ENCODE measurements at regions not wholly inside any gene's neighbourhood (a gene's known extent, or its start where the extent isn't known, plus 50 kb on each side); places are given as distances from the start of the nearest gene placed in this dataset.
"Not testable (repeated sequence)": the region's sequence is repeated elsewhere in the genome, so short reads cannot be mapped to it uniquely, and the experiment has no call there.

GRCh38 chr5:87781976-87782375, 369.2 kb upstream of the CCNH start:
- DNase-seq: no peak

- DNase-seq: peak; percentile 88
These were observed 368.4 kb upstream of the CCNH start for GRCh38 chr5:87780831-87781760.

- no peak for DNase-seq
These were observed 366.1 kb upstream of the CCNH start for GRCh38 chr5:87778876-87779275.

- no peak for DNase-seq
These were observed 365.1 kb upstream of the CCNH start for GRCh38 chr5:87777877-87778276.

GRCh38 chr5:87776785-87777184, 364.1 kb upstream of the CCNH start:
- DNase-seq: no peak

- not testable (repeated sequence) for DNase-seq
These were observed 363.6 kb upstream of the CCNH start for GRCh38 chr5:87776302-87776701.

- no peak for DNase-seq
These were observed 362.5 kb upstream of the CCNH start for GRCh38 chr5:87775228-87775627.

- DNase-seq: no peak
These were observed 362.1 kb upstream of the CCNH start for GRCh38 chr5:87774804-87775203.

- no peak for DNase-seq
These were observed 357.9 kb upstream of the CCNH start for GRCh38 chr5:87770601-87771121.

- DNase-seq: no peak
These were observed 357.4 kb upstream of the CCNH start for GRCh38 chr5:87770016-87770570.

- no peak for DNase-seq
These were observed 356.4 kb upstream of the CCNH start for GRCh38 chr5:87769157-87769556.

- DNase-seq: no peak
These were observed 355.5 kb upstream of the CCNH start for GRCh38 chr5:87768190-87768589.

GRCh38 chr5:87765009-87765408, 352.3 kb upstream of the CCNH start:
- no peak for DNase-seq

- no peak for DNase-seq
These were observed 349.9 kb upstream of the CCNH start for GRCh38 chr5:87762631-87763030.

- DNase-seq: no peak
These were observed 344.2 kb upstream of the CCNH start for GRCh38 chr5:87756951-87757350.

- DNase-seq: no peak
These were observed 342.6 kb upstream of the CCNH start for GRCh38 chr5:87755360-87755759.

- no peak for DNase-seq
These were observed 341.5 kb upstream of the CCNH start for GRCh38 chr5:87754009-87754757.

- no peak for DNase-seq
These were observed 339.6 kb upstream of the CCNH start for GRCh38 chr5:87752362-87752761.

GRCh38 chr5:87751824-87752223, 339.1 kb upstream of the CCNH start:
- DNase-seq: no peak

GRCh38 chr5:87746891-87747377, 334.2 kb upstream of the CCNH start:
- no peak for DNase-seq

- no peak for DNase-seq
These were observed 333.6 kb upstream of the CCNH start for GRCh38 chr5:87746341-87746740.

- no peak for DNase-seq
These were observed 329.2 kb upstream of the CCNH start for GRCh38 chr5:87741881-87742280.

- DNase-seq: no peak
These were observed 323.2 kb upstream of the CCNH start for GRCh38 chr5:87735923-87736322.
